ENCODE measurements at regions not wholly inside any gene's neighbourhood (a gene's known extent, or its start where the extent isn't known, plus 50 kb on each side); places are given as distances from the start of the nearest gene placed in this dataset.

DNA sequence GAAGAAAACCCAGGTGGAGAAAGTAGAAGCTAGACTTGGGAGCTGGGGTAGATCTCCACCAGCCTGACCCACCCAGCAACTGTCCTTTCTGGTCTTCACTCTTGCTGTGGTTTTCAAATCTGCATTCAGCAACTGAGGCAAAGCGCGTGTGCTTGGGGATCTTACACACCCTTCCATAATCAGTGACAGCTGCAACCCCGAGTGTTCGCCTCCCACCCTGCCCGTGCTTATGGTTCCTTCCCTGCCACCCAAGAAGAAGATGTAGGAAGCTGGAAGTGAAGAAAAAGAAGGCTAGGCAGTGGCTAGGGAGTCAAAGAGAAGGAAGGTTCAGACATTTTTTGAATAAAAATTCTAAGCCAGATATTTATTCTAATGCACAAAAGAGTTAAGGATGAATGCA is 162.6 kb upstream of the CCND2 start:
- TF ChIP-seq TARDBP (IDR thresholded peaks at IDR 0.05) (no peak), L3MBTL2 (conservative IDR thresholded peaks at IDR 0.05) (no peak), HDGF (IDR thresholded peaks at IDR 0.05; ENCODE audit: borderline replicate concordance) (no peak), SUZ12 (IDR thresholded peaks at IDR 0.05) (no peak), BHLHE40 (IDR thresholded peaks at IDR 0.05; ENCODE audit: borderline replicate concordance) (no peak), SP1 (IDR thresholded peaks at IDR 0.05) (no peak)

Data from HEK293T (cell line).